ENCODE measurements at regions not wholly inside any gene's neighbourhood (a gene's known extent, or its start where the extent isn't known, plus 50 kb on each side); places are given as distances from the start of the nearest gene placed in this dataset.

DNA sequence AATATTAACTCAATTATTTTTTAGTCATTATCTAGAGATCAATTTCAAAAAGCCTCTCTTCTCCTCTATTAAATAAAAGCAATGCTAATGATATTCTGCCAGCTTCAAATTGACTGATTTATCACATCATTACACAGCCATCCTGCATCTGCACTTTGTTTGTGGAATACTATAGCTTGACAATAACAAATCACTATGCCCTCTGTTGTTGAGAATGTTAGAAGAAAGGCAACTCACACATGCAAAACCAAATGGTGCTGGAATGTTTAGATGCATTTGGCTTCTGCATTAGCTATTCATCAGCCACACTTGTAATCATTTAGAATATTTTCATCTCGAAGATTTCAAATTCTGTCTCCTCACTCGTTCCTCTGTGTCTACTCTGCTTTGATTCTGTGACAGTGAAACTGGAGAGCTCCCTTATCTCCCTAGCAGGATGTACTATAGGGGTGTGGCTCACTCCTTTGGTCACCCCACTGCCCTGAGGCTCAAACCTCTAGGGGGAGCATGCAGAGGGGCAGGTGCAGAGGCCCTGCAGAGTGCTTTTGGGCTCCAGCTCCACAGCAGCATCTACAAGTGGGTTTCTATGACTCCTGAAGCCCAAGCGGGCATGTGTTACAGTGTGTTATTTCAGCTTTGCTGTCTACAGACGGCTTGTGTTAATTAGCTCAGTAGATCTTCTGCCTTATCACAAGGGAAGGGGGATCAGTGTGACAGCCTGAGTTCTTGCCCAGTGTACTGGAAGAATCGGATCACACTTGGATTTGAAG lies 454.1 kb upstream of the BCHE start:
- H3K4me3 ChIP-seq (ENCODE audit: low read depth, low read length): no peak overlapping the region
- TF ChIP-seq, protein P1, sequence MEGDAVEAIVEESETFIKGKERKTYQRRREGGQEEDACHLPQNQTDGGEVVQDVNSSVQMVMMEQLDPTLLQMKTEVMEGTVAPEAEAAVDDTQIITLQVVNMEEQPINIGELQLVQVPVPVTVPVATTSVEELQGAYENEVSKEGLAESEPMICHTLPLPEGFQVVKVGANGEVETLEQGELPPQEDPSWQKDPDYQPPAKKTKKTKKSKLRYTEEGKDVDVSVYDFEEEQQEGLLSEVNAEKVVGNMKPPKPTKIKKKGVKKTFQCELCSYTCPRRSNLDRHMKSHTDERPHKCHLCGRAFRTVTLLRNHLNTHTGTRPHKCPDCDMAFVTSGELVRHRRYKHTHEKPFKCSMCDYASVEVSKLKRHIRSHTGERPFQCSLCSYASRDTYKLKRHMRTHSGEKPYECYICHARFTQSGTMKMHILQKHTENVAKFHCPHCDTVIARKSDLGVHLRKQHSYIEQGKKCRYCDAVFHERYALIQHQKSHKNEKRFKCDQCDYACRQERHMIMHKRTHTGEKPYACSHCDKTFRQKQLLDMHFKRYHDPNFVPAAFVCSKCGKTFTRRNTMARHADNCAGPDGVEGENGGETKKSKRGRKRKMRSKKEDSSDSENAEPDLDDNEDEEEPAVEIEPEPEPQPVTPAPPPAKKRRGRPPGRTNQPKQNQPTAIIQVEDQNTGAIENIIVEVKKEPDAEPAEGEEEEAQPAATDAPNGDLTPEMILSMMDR (IDR thresholded peaks at IDR 0.05; ENCODE audit: low read depth, low read length, missing control alignments): no peak
- DNase-seq: no peak
- no peaks in the 10 kb centered on the region for H3K36me3 ChIP-seq (replicated peaks)
- in situ Hi-C loops (cut with HindIII; ENCODE audit: low pct_ligation_motif_present, low sequenced_read_pairs): no loop called here
- no peaks in the 10 kb centered on the region for H3K27me3 ChIP-seq (replicated peaks)
- H3K27ac ChIP-seq: no peak overlapping the region

DNA sequence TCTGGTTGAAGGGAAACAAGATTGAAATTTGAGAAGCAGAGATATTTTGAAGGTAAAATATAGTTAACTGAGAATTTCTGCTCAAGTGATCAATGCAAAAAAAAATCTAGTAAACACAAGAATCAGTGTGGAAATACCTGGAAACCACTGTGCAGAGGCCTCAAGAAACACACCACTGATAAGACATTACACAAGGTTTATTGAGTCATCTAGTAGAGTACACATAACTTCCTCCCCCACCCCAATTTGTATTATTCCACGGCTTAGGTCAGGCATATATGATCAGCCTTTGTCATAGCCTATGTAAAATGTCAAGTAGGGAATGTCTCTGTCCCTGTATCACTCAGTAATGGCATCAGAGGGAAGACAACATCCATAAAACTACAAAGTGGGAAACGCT lies 447.8 kb upstream of the BCHE start:
- in situ Hi-C loops (cut with HindIII; ENCODE audit: low pct_ligation_motif_present, low sequenced_read_pairs): no loop called here
- TF ChIP-seq, protein P1 (IDR thresholded peaks at IDR 0.05; ENCODE audit: low read depth, low read length, missing control alignments): no peak

DNA sequence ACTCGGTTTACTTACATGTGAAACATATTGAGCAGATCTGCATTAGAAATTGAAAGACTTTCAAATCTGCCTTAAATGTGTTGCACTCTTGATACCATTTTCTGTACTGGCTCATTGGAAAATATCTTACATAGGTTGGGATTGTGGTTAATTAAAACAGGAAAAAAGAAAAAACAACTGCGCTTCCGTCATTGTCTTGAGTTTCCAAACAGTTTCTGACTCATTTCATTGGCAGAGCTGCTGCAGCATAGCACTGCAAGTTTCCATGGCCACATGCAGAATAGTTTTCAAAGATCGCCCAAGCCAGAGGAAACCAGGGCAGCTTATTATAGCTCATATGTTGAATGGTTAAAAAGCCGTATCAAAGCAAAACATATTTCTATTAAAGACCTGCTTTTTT lies 446.6 kb upstream of the BCHE start:
- Histone ChIP-seq H3K27ac (no peak overlapping the region), H3K27me3 (replicated peaks) (no peaks in the 10 kb centered on the region), H3K4me3 (ENCODE audit: low read depth, low read length) (no peak overlapping the region), H3K36me3 (replicated peaks) (no peaks in the 10 kb centered on the region)
- in situ Hi-C loops (cut with HindIII; ENCODE audit: low pct_ligation_motif_present, low sequenced_read_pairs): no loop called here
- peak; percentile 67 for DNase-seq
- TF ChIP-seq, protein P1 (IDR thresholded peaks at IDR 0.05; ENCODE audit: low read depth, low read length, missing control alignments): no peak

More for the DNA sequence above, 447.8 kb upstream of the BCHE start:
- Histone ChIP-seq H3K36me3 (replicated peaks) (no peaks in the 10 kb centered on the region), H3K27me3 (replicated peaks) (no peaks in the 10 kb centered on the region), H3K4me3 (ENCODE audit: low read depth, low read length) (no peak overlapping the region), H3K27ac (no peak overlapping the region)
- DNase-seq: peak; percentile 6

DNA sequence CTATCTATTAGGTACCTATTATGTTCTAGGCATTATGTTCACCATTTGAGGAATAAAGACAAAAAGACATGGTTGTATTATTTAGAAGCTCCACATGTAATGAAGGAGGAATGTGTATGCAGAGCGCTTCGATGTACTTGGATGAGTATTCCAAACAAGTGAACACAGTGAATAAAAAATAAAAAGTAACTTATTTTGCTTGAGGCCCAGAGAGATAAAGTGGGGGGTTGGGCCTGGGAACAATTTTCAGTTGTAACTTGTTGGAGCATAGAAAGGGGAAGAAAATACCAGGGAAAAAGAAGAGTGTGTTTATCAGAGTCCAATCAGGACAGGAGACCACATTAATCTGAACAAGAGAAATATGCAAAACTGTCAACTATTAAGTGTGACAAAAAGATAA lies 445.7 kb upstream of the BCHE start:
- no peaks in the 10 kb centered on the region for H3K27me3 ChIP-seq (replicated peaks)
- H3K4me3 ChIP-seq (ENCODE audit: low read depth, low read length): no peak overlapping the region
- H3K27ac ChIP-seq: no peak overlapping the region
- no peaks in the 10 kb centered on the region for H3K36me3 ChIP-seq (replicated peaks)
- no peak for DNase-seq
- TF ChIP-seq, protein P1 (IDR thresholded peaks at IDR 0.05; ENCODE audit: low read depth, low read length, missing control alignments): no peak
- in situ Hi-C loops (cut with HindIII; ENCODE audit: low pct_ligation_motif_present, low sequenced_read_pairs): no loop called here

DNA sequence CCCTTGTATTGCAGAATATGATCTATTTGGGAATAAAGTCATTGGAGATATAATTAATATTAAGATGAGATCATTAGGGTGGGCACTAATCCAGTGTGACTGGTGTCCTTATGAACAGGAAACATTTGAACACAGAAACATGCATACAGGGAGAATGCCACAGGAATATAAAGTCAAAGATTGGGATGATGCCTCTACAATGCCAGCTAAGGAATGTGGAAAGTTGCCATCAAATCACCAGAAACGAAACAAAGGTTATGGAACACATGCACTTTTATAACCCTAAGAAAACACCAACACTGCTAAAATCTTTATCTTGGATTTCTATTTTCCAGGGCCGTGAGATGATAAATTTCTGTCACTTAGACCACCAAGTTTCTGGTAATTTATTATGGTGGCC lies 442.4 kb upstream of the BCHE start:
- TF ChIP-seq, protein P1 (IDR thresholded peaks at IDR 0.05; ENCODE audit: low read depth, low read length, missing control alignments): no peak
- no peak for DNase-seq
- Histone ChIP-seq H3K27me3 (replicated peaks) (no peaks in the 10 kb centered on the region), H3K27ac (no peak overlapping the region), H3K36me3 (replicated peaks) (no peaks in the 10 kb centered on the region), H3K4me3 (ENCODE audit: low read depth, low read length) (no peak overlapping the region)
- in situ Hi-C loops (cut with HindIII; ENCODE audit: low pct_ligation_motif_present, low sequenced_read_pairs): no loop called here

DNA sequence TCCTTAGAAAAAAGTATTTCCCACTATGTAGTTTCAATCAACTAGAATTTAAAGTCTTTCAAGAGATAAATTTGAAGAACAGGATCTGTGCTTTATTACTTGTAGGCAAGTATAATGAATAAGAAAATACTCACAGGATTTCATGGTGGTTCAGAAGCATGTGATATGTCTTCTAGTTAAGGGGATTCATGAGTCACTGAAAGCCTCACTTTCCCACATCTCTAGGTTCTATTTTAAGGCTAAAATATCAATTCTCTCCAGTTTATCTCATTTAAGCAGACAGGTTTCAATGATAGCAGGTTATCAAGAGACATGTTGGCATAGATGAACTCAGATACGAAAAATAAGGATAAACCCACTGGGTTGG lies 437.8 kb upstream of the BCHE start:
- no peaks in the 10 kb centered on the region for H3K27me3 ChIP-seq (replicated peaks)
- no peak overlapping the region for H3K27ac ChIP-seq
- DNase-seq: no peak
- TF ChIP-seq, protein P1 (IDR thresholded peaks at IDR 0.05; ENCODE audit: low read depth, low read length, missing control alignments): no peak
- H3K4me3 ChIP-seq (ENCODE audit: low read depth, low read length): no peak overlapping the region
- in situ Hi-C loops (cut with HindIII; ENCODE audit: low pct_ligation_motif_present, low sequenced_read_pairs): no loop called here
- no peaks in the 10 kb centered on the region for H3K36me3 ChIP-seq (replicated peaks)

All from brain microvascular endothelial cell (primary cell).